Colonic mucosa (tissue), 4 donors: ENCODE measurements at regions not wholly inside any gene's neighbourhood (a gene's known extent, or its start where the extent isn't known, plus 50 kb on each side); places are given as distances from the start of the nearest gene placed in this dataset.

Experiments
- DNase-seq: peaks from one replicate; pipeline ENCODE4 v3.0.0-alpha.2; 2020
- H3K27ac ChIP-seq: fragments of 200-600 bp; one replicate; pipeline ENCODE4 v1.8.0; 2021
- H3K27me3 ChIP-seq: fragments of 200-600 bp; one replicate; pipeline ENCODE4 v1.8.0; 2021
- H3K36me3 ChIP-seq: fragments of 200-600 bp; one replicate; pipeline ENCODE4 v1.8.0; 2021
- H3K4me1 ChIP-seq: fragments of 200-600 bp; one replicate; pipeline ENCODE4 v1.8.0; 2021; ENCODE audit warnings: mild to moderate bottlenecking
- H3K4me3 ChIP-seq: fragments of 200-600 bp; one replicate; pipeline ENCODE4 v1.8.0; 2021
- H3K9ac ChIP-seq, 2 donors: one replicate each; pipeline ENCODE4 v1.7.0; 2013; ENCODE audit warnings: control low read depth in 2 of 2, low read depth in 2 of 2, low read length in 2 of 2
- H3K9me3 ChIP-seq: fragments of 200-600 bp; one replicate; pipeline ENCODE4 v1.8.0; 2021
- CTCF ChIP-seq: fragments of 200-600 bp; IDR thresholded peaks from one replicate; pipeline ENCODE4 v1.8.0; 2022; ENCODE audit warnings: antibody characterized with exemption, mild to moderate bottlenecking
- intact Hi-C: fragments of 100-400 bp; cut with DNase I; formaldehyde crosslinking; loops from one replicate; pipeline ENCODE4 v1.14.1; 2022
- donor health status: healthy.
- donor health status: DM: no; HTN: no; CAD: no.
- donor health status: DM: no; HTN: no; CAD: no.

GRCh38 chr7:97272237-97272975 is 154.9 kb downstream of the SDHAF3 start:
- no peaks in the 10 kb centered on the region for H3K9me3 ChIP-seq
- H3K9ac ChIP-seq: peak overlapping the region in 1 of 2 donors; percentile 62
- intact Hi-C loops: no loop called here
- H3K4me3 ChIP-seq: no peak overlapping the region
- DNase-seq: peak; percentile 61
- H3K27me3 ChIP-seq: no peaks in the 10 kb centered on the region
- H3K27ac ChIP-seq: peak overlapping the region; percentile 60
- no peaks in the 10 kb centered on the region for H3K4me1 ChIP-seq
- H3K36me3 ChIP-seq: no peaks in the 10 kb centered on the region
- TF ChIP-seq CTCF: no peak

- no peak overlapping the region for H3K4me3 ChIP-seq
- no peaks in the 10 kb centered on the region for H3K27me3 ChIP-seq
- H3K9ac ChIP-seq: peak overlapping the region in 1 of 2 donors; percentile 71
- no peak for DNase-seq
- H3K4me1 ChIP-seq: no peaks in the 10 kb centered on the region
- no peaks in the 10 kb centered on the region for H3K9me3 ChIP-seq
- no peaks in the 10 kb centered on the region for H3K36me3 ChIP-seq
- intact Hi-C loops: no loop called here
- no peak for TF ChIP-seq CTCF
- no peak overlapping the region for H3K27ac ChIP-seq
Observed at GRCh38 chr7:97275475-97275874, 158.0 kb downstream of the SDHAF3 start.

- Histone ChIP-seq H3K4me1 (no peaks in the 10 kb centered on the region), H3K27me3 (no peaks in the 10 kb centered on the region), H3K4me3 (no peak overlapping the region), H3K27ac (no peak overlapping the region), H3K9ac (no peak overlapping the region), H3K36me3 (no peaks in the 10 kb centered on the region), H3K9me3 (no peaks in the 10 kb centered on the region)
- no peak for TF ChIP-seq CTCF
- intact Hi-C loops: no loop called here
- DNase-seq: no peak
Observed at GRCh38 chr7:97280950-97281349, 163.5 kb downstream of the SDHAF3 start.

GRCh38 chr7:97285348-97285747 is 167.8 kb downstream of the SDHAF3 start:
- no peak overlapping the region for H3K27ac ChIP-seq
- intact Hi-C loops: no loop called here

GRCh38 chr7:97293031-97293430 is 175.5 kb downstream of the SDHAF3 start:
- Histone ChIP-seq H3K36me3 (no peaks in the 10 kb centered on the region), H3K27me3 (no peaks in the 10 kb centered on the region), H3K4me3 (no peak overlapping the region), H3K9ac (no peak overlapping the region), H3K9me3 (no peaks in the 10 kb centered on the region), H3K4me1 (no peaks in the 10 kb centered on the region), H3K27ac (no peak overlapping the region)
- TF ChIP-seq CTCF: no peak
- intact Hi-C loops: no loop called here
- DNase-seq: no peak

More at GRCh38 chr7:97285348-97285747, 167.8 kb downstream of the SDHAF3 start:
- no peak for DNase-seq
- Histone ChIP-seq H3K9me3 (no peaks in the 10 kb centered on the region), H3K36me3 (no peaks in the 10 kb centered on the region), H3K4me1 (no peaks in the 10 kb centered on the region), H3K9ac (no peak overlapping the region), H3K27me3 (no peaks in the 10 kb centered on the region), H3K4me3 (no peak overlapping the region)
- TF ChIP-seq CTCF: no peak
